ENCODE measurements at regions not wholly inside any gene's neighbourhood (a gene's known extent, or its start where the extent isn't known, plus 50 kb on each side); places are given as distances from the start of the nearest gene placed in this dataset.
"Not testable (repeated sequence)": the region's sequence is repeated elsewhere in the genome, so short reads cannot be mapped to it uniquely, and the experiment has no call there.

DNA sequence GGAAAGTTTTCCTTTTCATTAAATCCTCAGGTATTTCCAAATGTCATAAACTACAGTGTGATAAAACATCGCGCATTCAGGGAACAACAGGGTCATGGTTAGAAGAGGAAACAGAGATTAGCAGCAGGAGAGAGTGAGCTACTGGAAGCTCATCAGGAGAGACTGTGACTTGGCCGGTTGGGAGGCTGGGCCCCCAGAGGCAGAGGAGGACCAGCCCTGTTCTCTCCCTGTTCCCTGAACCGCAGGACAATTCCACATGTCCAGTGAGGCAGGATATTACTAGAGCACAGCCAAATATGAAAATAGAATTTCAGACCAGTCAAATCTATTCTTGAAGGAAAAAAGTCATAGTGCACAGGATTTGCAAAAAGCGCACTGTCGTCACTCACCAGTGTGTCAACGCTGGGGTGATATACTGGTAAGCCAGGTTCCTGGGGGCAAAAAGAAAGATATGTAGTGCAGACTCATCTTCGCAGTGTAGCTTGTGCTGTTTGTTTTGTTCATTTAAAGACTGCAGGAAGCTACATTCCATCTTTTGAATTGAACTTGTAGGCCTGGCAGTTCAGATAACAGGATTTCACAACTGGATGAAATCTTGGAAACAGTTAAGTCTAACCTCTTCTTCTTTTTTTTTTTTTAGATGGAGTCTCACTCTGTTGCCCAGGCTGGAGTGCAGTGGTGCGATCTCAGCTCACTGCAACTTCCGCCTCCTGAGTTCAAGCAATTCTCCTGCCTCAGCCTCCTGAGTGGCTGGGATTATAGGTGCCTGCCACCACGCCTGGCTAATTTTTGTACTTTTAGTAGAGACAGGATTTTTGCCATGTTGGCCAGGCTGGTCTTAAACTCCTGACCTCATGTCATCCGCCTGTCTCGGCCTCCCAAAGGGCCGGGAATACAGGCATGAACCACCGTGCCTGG is 162.6 kb upstream of the PABPC3 start:
- TF ChIP-seq, protein P1, sequence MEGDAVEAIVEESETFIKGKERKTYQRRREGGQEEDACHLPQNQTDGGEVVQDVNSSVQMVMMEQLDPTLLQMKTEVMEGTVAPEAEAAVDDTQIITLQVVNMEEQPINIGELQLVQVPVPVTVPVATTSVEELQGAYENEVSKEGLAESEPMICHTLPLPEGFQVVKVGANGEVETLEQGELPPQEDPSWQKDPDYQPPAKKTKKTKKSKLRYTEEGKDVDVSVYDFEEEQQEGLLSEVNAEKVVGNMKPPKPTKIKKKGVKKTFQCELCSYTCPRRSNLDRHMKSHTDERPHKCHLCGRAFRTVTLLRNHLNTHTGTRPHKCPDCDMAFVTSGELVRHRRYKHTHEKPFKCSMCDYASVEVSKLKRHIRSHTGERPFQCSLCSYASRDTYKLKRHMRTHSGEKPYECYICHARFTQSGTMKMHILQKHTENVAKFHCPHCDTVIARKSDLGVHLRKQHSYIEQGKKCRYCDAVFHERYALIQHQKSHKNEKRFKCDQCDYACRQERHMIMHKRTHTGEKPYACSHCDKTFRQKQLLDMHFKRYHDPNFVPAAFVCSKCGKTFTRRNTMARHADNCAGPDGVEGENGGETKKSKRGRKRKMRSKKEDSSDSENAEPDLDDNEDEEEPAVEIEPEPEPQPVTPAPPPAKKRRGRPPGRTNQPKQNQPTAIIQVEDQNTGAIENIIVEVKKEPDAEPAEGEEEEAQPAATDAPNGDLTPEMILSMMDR (optimal IDR thresholded peaks at IDR 0.05 in 1 of 3, IDR thresholded peaks at IDR 0.05 in 1 of 3, conservative IDR thresholded peaks at IDR 0.05 in 1 of 3; ENCODE audit: extremely low read depth in 1 of 3, insufficient read depth in 2 of 3, low read length in 3 of 3), result not testable (repeated sequence)
- not testable (repeated sequence) for TF ChIP-seq EZH2 (IDR thresholded peaks at IDR 0.05; ENCODE audit: low read length)
